MCF 10A (cell line): ENCODE measurements at regions not wholly inside any gene's neighbourhood (a gene's known extent, or its start where the extent isn't known, plus 50 kb on each side); places are given as distances from the start of the nearest gene placed in this dataset.

Experiments used
- BruUV-seq: library from RNA; stranded (reverse); fragments of 400-500 nt; replicated peaks from 2 replicates; lab custom pipeline; 2021; lab: Mats Ljungman, UMichigan
- CTCF ChIA-PET: fragments of 300-600 bp; sonication (Branson Sonifier 250); formaldehyde crosslinking; extraction: SDS; loops from one replicate; lab custom pipeline; 2021; ENCODE audit warnings: antibody characterized with exemption, inconsistent platforms; lab: Yijun Ruan, JAX
- POLR2A ChIA-PET: fragments of 300-600, 350-650 bp; sonication (Branson Sonifier 250); formaldehyde crosslinking; extraction: SDS; loops from one replicate; lab custom pipeline; 2020; ENCODE audit warnings: antibody characterized with exemption, inconsistent platforms; lab: Yijun Ruan, JAX
- DNase-seq: peaks from one replicate; pipeline ENCODE4 v3.0.0-alpha.2; 2018; ENCODE audit not compliant: unreplicated experiment
- H3K27ac Mint-ChIP-seq: one replicate; pipeline ENCODE4 v1.8.0; 2022; ENCODE audit warnings: mild to moderate bottlenecking, low read depth, mixed read lengths; ENCODE audit not compliant: unreplicated experiment
- H3K27me3 Mint-ChIP-seq: one replicate; pipeline ENCODE4 v1.8.0; 2022; ENCODE audit warnings: mixed read lengths; ENCODE audit not compliant: insufficient read depth, unreplicated experiment
- H3K36me3 Mint-ChIP-seq: one replicate; pipeline ENCODE4 v1.8.0; 2022; ENCODE audit warnings: mild to moderate bottlenecking, moderate library complexity, mixed read lengths; ENCODE audit not compliant: insufficient read depth, unreplicated experiment
- H3K4me1 Mint-ChIP-seq: one replicate; pipeline ENCODE4 v1.8.0; 2022; ENCODE audit warnings: mixed read lengths; ENCODE audit not compliant: insufficient read depth, unreplicated experiment
- H3K4me3 Mint-ChIP-seq: one replicate; pipeline ENCODE4 v1.8.0; 2022; ENCODE audit warnings: mild to moderate bottlenecking, moderate library complexity, mixed read lengths; ENCODE audit not compliant: unreplicated experiment
- H3K9me3 Mint-ChIP-seq: one replicate; pipeline ENCODE4 v1.8.0; 2022; ENCODE audit warnings: mixed read lengths; ENCODE audit not compliant: unreplicated experiment
- CTCF ChIP-seq: fragments of 200-600 bp; IDR thresholded peaks from one replicate; pipeline ENCODE4 v1.8.0; 2022; ENCODE audit warnings: antibody characterized with exemption, mild to moderate bottlenecking; ENCODE audit not compliant: unreplicated experiment
- intact Hi-C: fragments of 100-400 bp; cut with micrococcal nuclease; formaldehyde crosslinking; loops from 2 replicates; pipeline ENCODE4 v1.14.1; 2022

DNA sequence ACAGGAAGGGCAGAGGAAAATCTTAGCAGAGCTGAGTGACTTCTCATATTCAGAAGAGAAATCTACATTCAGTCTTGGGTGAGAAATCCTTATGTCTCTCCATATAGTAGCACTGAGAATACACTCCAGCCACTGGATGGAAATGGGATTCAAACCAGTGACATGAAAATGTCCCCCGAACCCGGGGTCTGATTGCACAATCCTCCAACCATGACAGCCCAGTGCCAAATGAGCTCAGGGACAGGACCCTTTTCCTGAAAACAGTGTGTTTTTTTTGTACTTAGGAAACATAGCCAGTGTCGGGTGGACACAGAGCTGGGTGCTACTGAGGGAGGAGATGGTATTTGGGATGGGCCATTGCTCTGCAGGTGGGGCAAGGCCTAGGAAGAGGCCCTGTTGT lies 185.6 kb downstream of the CXCL12 start:
- Mint-ChIP-seq H3K27me3 (peaks cover 78% of the 10 kb centered on the region), H3K27ac (no peak overlapping the region)

DNA sequence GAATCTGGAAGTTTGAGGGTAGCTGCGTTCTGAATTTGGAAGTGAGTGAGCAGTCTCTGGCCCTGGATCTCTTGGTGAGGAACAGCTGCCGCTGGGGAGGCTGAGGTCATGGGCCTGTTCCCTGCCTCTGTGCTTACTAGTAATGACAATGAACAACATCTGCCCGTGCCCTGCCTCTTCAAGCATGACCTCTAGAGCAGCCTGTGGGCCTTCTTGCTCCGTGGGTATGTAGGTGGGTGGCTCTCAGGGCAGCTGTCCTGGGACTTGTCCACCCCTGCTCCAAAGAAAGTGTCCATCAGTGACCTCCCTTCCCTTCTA lies 186.2 kb downstream of the CXCL12 start:
- Mint-ChIP-seq H3K9me3 (no peaks in the 10 kb centered on the region), H3K36me3 (no peaks in the 10 kb centered on the region), H3K27ac (no peak overlapping the region), H3K27me3 (peaks cover 78% of the 10 kb centered on the region), H3K4me3 (no peak overlapping the region), H3K4me1 (peaks cover 24% of the 10 kb centered on the region)
- ChIA-PET POLR2A (no interaction called here), CTCF (no interaction called here)
- no peak for DNase-seq
- intact Hi-C loops: loop anchor here (10.0 kb wide), 1 partner anchor 106 kb away; no protein-coding TSS in a partner anchor
- no TSS peak for BruUV-seq
- no peak for TF ChIP-seq CTCF

More for the DNA sequence above, 185.6 kb downstream of the CXCL12 start:
- no peak for TF ChIP-seq CTCF
- intact Hi-C loops: loop anchor here (10.0 kb wide), 1 partner anchor 106 kb away; no protein-coding TSS in a partner anchor
- peaks cover 23% of the 10 kb centered on the region for H3K4me1 Mint-ChIP-seq
- no peaks in the 10 kb centered on the region for H3K9me3 Mint-ChIP-seq
- H3K36me3 Mint-ChIP-seq: no peaks in the 10 kb centered on the region
- POLR2A ChIA-PET: no interaction called here
- CTCF ChIA-PET: no interaction called here
- BruUV-seq: no TSS peak
- H3K4me3 Mint-ChIP-seq: no peak overlapping the region
- no peak for DNase-seq

DNA sequence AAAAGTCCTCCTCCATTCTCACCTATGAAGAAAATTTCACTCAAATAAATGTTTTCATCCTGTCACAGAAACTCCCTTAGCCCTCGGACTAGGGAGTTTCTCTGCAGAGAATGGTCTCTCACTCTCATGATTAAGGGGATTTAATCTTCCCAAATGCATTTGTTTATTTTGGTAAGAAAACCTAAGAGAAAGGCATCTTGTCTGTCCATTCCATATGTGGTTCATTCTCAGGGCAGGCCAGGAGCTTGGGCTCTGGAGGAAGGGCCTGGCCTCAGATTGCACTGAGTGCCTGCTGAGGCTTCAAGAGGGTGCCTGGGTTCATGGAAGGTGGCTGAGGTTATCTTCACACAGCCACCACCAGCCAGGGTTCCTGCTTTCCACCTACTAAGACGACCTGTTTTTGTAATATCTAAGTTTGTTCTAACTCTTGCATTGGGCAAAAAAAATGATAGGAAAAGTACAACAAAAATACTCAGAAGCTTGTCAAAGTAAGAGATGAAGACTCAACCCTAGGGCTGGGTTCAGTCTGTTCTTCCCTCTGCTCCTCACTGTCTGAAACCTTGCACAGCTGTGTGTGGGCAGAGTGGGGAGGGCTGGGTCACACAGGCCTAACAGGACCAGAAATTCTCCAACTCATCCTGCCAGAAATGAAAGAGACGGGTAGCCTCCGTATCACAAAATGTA lies 186.7 kb downstream of the CXCL12 start:
- Mint-ChIP-seq H3K27ac (no peak overlapping the region), H3K4me3 (no peak overlapping the region), H3K4me1 (peaks cover 24% of the 10 kb centered on the region), H3K9me3 (no peaks in the 10 kb centered on the region), H3K36me3 (no peaks in the 10 kb centered on the region), H3K27me3 (peaks cover 78% of the 10 kb centered on the region)
- POLR2A ChIA-PET: no interaction called here
- no peak for TF ChIP-seq CTCF
- CTCF ChIA-PET: no interaction called here
- no peak for DNase-seq
- intact Hi-C loops: loop anchor here (10.0 kb wide), 1 partner anchor 107 kb away; no protein-coding TSS in a partner anchor
- no TSS peak for BruUV-seq

GRCh38 chr10:44197646-44198045 lies 187.3 kb downstream of the CXCL12 start:
- no peak overlapping the region for H3K27ac Mint-ChIP-seq
- no peaks in the 10 kb centered on the region for H3K9me3 Mint-ChIP-seq
- DNase-seq: no peak
- ChIA-PET CTCF (no interaction called here), POLR2A (no interaction called here)
- H3K27me3 Mint-ChIP-seq: peaks cover 78% of the 10 kb centered on the region
- no peak overlapping the region for H3K4me3 Mint-ChIP-seq
- TF ChIP-seq CTCF: no peak
- intact Hi-C loops: loop anchor here (10.0 kb wide), 1 partner anchor 107 kb away; no protein-coding TSS in a partner anchor
- H3K4me1 Mint-ChIP-seq: peaks cover 24% of the 10 kb centered on the region
- H3K36me3 Mint-ChIP-seq: no peaks in the 10 kb centered on the region
- BruUV-seq: no TSS peak
